IMR-90 (cell line): ENCODE measurements at regions not wholly inside any gene's neighbourhood (a gene's known extent, or its start where the extent isn't known, plus 50 kb on each side); places are given as distances from the start of the nearest gene placed in this dataset.

ENCODE experiments used
- ATAC-seq: fragments of 200-7000 bp; cut with Tn5 transposase; 2 replicates; pipeline ENCODE4 v1.9.1; 2020; ENCODE audit warnings: low read depth, mild to moderate bottlenecking, moderate library complexity
- BruUV-seq: library from RNA; stranded (reverse); fragments of 400-500 nt; replicated peaks from 2 replicates; lab custom pipeline; 2021; lab: Mats Ljungman, UMichigan
- CTCF ChIA-PET: fragments of 300-600 bp; formaldehyde crosslinking; extraction: SDS; loops from one replicate; lab custom pipeline; 2021; ENCODE audit warnings: antibody characterized with exemption; lab: Yijun Ruan, JAX
- POLR2A ChIA-PET: fragments of 300-600 bp; sonication (Branson Sonifier 250); formaldehyde crosslinking; loops from one replicate; lab custom pipeline; 2022; ENCODE audit warnings: antibody characterized with exemption; ENCODE audit not compliant: unreplicated experiment; lab: Charles Lee
- DNase-seq: peaks from one replicate; pipeline ENCODE4 v3.0.0; 2013
- H2AFZ ChIP-seq: replicated peaks from 2 replicates; pipeline ENCODE3; 2013; ENCODE audit warnings: low read length, mild to moderate bottlenecking; ENCODE audit not compliant: poor library complexity
- H2AK5ac ChIP-seq: 2 replicates; pipeline ENCODE4 v1.6.1; 2013; ENCODE audit warnings: low read depth, low read length, inconsistent platforms
- H2AK9ac ChIP-seq: replicated peaks from 2 replicates; pipeline ENCODE3; 2013; ENCODE audit warnings: mild to moderate bottlenecking, low read depth, low read length, moderate library complexity; ENCODE audit not compliant: poor library complexity
- H2BK120ac ChIP-seq: 2 replicates; pipeline ENCODE4 v1.6.1; 2013; ENCODE audit warnings: low read depth, low read length, inconsistent platforms
- H2BK15ac ChIP-seq: 3 replicates; pipeline ENCODE4 v1.6.1; 2013; ENCODE audit warnings: low read depth, low read length, inconsistent platforms
- H2BK20ac ChIP-seq: 2 replicates; pipeline ENCODE4 v1.6.1; 2013; ENCODE audit warnings: low read depth, mild to moderate bottlenecking, inconsistent platforms, low read length, moderate library complexity
- H2BK5ac ChIP-seq: 2 replicates; pipeline ENCODE4 v1.6.1; 2013; ENCODE audit warnings: mild to moderate bottlenecking, low read depth, low read length, inconsistent platforms; ENCODE audit not compliant: poor library complexity, severe bottlenecking
- H3K14ac ChIP-seq: replicated peaks from 2 replicates; pipeline ENCODE4 v1.6.1; 2013; ENCODE audit warnings: low read depth, low read length, inconsistent platforms
- H3K18ac ChIP-seq: 2 replicates; pipeline ENCODE4 v1.6.1; 2013; ENCODE audit warnings: low read depth, low read length, control low read depth
- H3K23ac ChIP-seq: 2 replicates; pipeline ENCODE4 v1.6.1; 2013; ENCODE audit warnings: low read depth, low read length, inconsistent platforms
- H3K27ac ChIP-seq: 2 replicates; pipeline ENCODE4 v1.5.1; 2013; ENCODE audit warnings: mild to moderate bottlenecking, control low read depth, low read length; ENCODE audit not compliant: insufficient read depth
- H3K27me3 ChIP-seq: 2 replicates; pipeline ENCODE4 v1.6.1; 2013; ENCODE audit warnings: low read length; ENCODE audit not compliant: control insufficient read depth, insufficient read depth
- H3K36me3 ChIP-seq: 2 replicates; pipeline ENCODE4 v1.6.1; 2013; ENCODE audit warnings: low read length, mixed read lengths; ENCODE audit not compliant: control insufficient read depth, insufficient read depth
- H3K4ac ChIP-seq: 2 replicates; pipeline ENCODE4 v1.6.1; 2013; ENCODE audit warnings: low read depth, low read length, inconsistent platforms
- H3K4me1 ChIP-seq: 2 replicates; pipeline ENCODE4 v1.6.1; 2013; ENCODE audit warnings: low read length, mixed read lengths; ENCODE audit not compliant: control insufficient read depth, insufficient read depth
- H3K4me2 ChIP-seq: 2 replicates; pipeline ENCODE4 v1.6.1; 2013; ENCODE audit warnings: low read depth, mild to moderate bottlenecking, control low read depth, low read length, moderate library complexity
- H3K4me3 ChIP-seq: 2 replicates; pipeline ENCODE4 v1.5.1; 2013; ENCODE audit warnings: low read depth, mild to moderate bottlenecking, control low read depth, low read length, moderate library complexity; ENCODE audit not compliant: insufficient read depth
- H3K56ac ChIP-seq: 2 replicates; pipeline ENCODE4 v1.6.1; 2013; ENCODE audit warnings: low read length, inconsistent platforms; ENCODE audit not compliant: insufficient read depth; ENCODE audit errors: extremely low read depth
- H3K79me1 ChIP-seq, 2 experiments: 2 replicates each; pipeline ENCODE4 v1.6.1; 2013; ENCODE audit warnings: low read length in 2 of 2, inconsistent platforms in 1 of 2, low read depth in 1 of 2
- H3K9ac ChIP-seq: 2 replicates; pipeline ENCODE4 v1.6.1; 2013; ENCODE audit warnings: low read depth, low read length, control low read depth
- H3K9me1 ChIP-seq: 2 replicates; pipeline ENCODE4 v1.6.1; 2013; ENCODE audit warnings: low read length, inconsistent platforms; ENCODE audit not compliant: insufficient read depth
- H3K9me3 ChIP-seq: 2 replicates; pipeline ENCODE4 v1.6.1; 2013; ENCODE audit warnings: low read length; ENCODE audit not compliant: control insufficient read depth, insufficient read depth
- H4K20me1 ChIP-seq: 2 replicates; pipeline ENCODE4 v1.6.1; 2013; ENCODE audit warnings: low read length, inconsistent platforms; ENCODE audit not compliant: insufficient read depth
- H4K5ac ChIP-seq: 2 replicates; pipeline ENCODE4 v1.6.1; 2013; ENCODE audit warnings: mild to moderate bottlenecking, low read depth, low read length, control low read depth
- H4K8ac ChIP-seq, 2 experiments: 2 replicates each; pipeline ENCODE4 v1.6.1; 2013; ENCODE audit warnings: low read depth in 2 of 2, low read length in 2 of 2, control low read depth in 1 of 2, inconsistent platforms in 1 of 2
- H4K91ac ChIP-seq: 2 replicates; pipeline ENCODE4 v1.6.1; 2013; ENCODE audit warnings: low read depth, low read length, inconsistent platforms; ENCODE audit not compliant: insufficient read depth
- BHLHE40 ChIP-seq: fragments of 150-350 bp; IDR thresholded peaks from 2 replicates; pipeline ENCODE4 v1.6.1; 2016; ENCODE audit warnings: mild to moderate bottlenecking, low read depth, low read length
- CHD1 ChIP-seq: IDR thresholded peaks from 2 replicates; pipeline ENCODE4 v1.6.1; 2012; ENCODE audit warnings: low read depth, low read length, improper control_type of control experiment
- FOS ChIP-seq: fragments of 150-350 bp; IDR thresholded peaks from 2 replicates; pipeline ENCODE4 v1.6.1; 2016; ENCODE audit warnings: low read depth, low read length
- MAFK ChIP-seq: IDR thresholded peaks from 2 replicates; pipeline ENCODE4 v1.6.1; 2012; ENCODE audit warnings: low read depth, low read length, improper control_type of control experiment
- MAZ ChIP-seq: IDR thresholded peaks from 2 replicates; pipeline ENCODE4 v1.6.1; 2012; ENCODE audit warnings: low read depth, mild to moderate bottlenecking, low read length, improper control_type of control experiment, moderate library complexity, borderline replicate concordance
- MXI1 ChIP-seq: IDR thresholded peaks from 2 replicates; pipeline ENCODE4 v1.6.1; 2012; ENCODE audit warnings: low read depth, mild to moderate bottlenecking, low read length, moderate library complexity, borderline replicate concordance
- NFE2L2 ChIP-seq: fragments of 150-350 bp; IDR thresholded peaks from 2 replicates; pipeline ENCODE4 v1.6.1; 2016; ENCODE audit warnings: low read depth, mild to moderate bottlenecking, low read length
- POLR2A ChIP-seq: IDR thresholded peaks from 2 replicates; pipeline ENCODE4 v1.6.1; 2012; ENCODE audit warnings: mild to moderate bottlenecking, low read depth, low read length
- RAD21 ChIP-seq: IDR thresholded peaks from 2 replicates; pipeline ENCODE4 v1.6.1; 2012; ENCODE audit warnings: low read length, improper control_type of control experiment
- RCOR1 ChIP-seq: IDR thresholded peaks from 2 replicates; pipeline ENCODE4 v1.6.1; 2012; ENCODE audit warnings: mild to moderate bottlenecking, low read length, improper control_type of control experiment; ENCODE audit not compliant: insufficient replicate concordance
- RFX5 ChIP-seq: IDR thresholded peaks from 2 replicates; pipeline ENCODE4 v1.8.0; 2012; ENCODE audit warnings: low read depth, mild to moderate bottlenecking, low read length, moderate library complexity
- WGBS, 2 experiments: methylation state at CpG; one replicate each; pipeline versions ENCODE4 v1.1.5 to v1.1.7; 2013; ENCODE audit warnings: missing lambda C conversion rate in 2 of 2; ENCODE audit not compliant: insufficient read length in 1 of 2; ENCODE audit errors: extremely low coverage in 2 of 2; 5-methylcytosine and 5-hydroxymethylcytosine counted together
- dilution Hi-C: fragments of 300-500 bp; cut with HindIII; formaldehyde crosslinking; loops from one replicate; pipeline ENCODE4 v1.14.3; 2018; ENCODE audit warnings: low sequenced_read_pairs; ENCODE audit not compliant: unreplicated experiment
- in situ Hi-C: fragments of 300-500 bp; cut with MboI; formaldehyde crosslinking; loops from 3 replicates; pipeline ENCODE4 v1.14.3; 2019; ENCODE audit warnings: low sequenced_read_pairs, inconsistent platforms, mixed read lengths
- intact Hi-C: fragments of 100-400 bp; cut with micrococcal nuclease; formaldehyde crosslinking; loops from 2 replicates; pipeline ENCODE4 v1.10.0; 2022
- TF ChIP-seq, protein P1 (sequence below): fragments of 150-350 bp; IDR thresholded peaks from 2 replicates; pipeline ENCODE4 v1.6.1; 2017; ENCODE audit warnings: mild to moderate bottlenecking, antibody characterized with exemption, low read length, low read depth
- TF ChIP-seq, protein P2 (sequence below): conservative IDR thresholded peaks from 2 replicates; pipeline ENCODE4 v1.5.1; 2012; ENCODE audit warnings: mild to moderate bottlenecking, low read depth, low read length, improper control_type of control experiment
- TF ChIP-seq, protein P3 (sequence below): fragments of 150-350 bp; IDR thresholded peaks from 2 replicates; pipeline ENCODE4 v1.6.1; 2016; ENCODE audit warnings: low read depth, mild to moderate bottlenecking, low read length, moderate library complexity, borderline replicate concordance

DNA sequence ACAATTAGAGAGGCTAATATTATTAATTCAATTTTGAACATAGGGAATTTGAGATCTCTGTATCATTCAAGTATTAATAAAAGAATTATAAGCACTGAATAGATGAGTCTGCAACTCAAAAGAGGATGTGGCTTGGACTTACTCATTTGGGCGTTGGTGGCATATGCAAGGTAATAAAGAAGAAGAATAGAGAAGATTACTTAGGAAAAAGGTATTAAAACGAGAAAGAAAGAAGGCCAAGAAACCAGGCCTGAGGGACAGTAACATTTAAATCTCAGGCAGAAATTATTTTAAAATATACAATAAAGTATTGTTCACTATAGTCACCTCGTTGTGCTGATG is 383.0 kb upstream of the INTU start (continued):
- TF ChIP-seq, protein P1, sequence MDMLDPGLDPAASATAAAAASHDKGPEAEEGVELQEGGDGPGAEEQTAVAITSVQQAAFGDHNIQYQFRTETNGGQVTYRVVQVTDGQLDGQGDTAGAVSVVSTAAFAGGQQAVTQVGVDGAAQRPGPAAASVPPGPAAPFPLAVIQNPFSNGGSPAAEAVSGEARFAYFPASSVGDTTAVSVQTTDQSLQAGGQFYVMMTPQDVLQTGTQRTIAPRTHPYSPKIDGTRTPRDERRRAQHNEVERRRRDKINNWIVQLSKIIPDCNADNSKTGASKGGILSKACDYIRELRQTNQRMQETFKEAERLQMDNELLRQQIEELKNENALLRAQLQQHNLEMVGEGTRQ: no peak
- TF ChIP-seq MXI1 (no peak), RFX5 (no peak), FOS (no peak), POLR2A (no peak)

DNA sequence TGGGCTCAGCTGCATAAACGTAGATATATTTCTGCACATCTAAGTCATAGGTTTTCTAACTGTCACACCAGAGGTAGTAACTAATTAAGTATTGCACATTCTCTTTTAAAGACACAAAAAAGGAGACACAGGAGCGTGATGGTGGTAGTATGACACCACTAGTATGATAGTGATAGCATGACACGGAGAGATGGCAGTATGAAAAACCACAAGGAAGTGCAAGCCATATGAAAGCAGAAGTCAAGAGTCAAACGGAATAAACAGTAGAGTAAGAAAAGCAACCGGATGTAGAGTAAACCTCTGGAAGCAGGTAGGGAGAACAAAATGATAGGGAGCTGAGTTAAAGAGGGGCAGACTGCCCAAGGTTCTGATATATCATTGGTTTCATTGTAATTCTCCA is 382.2 kb upstream of the INTU start:
- Histone ChIP-seq H3K27ac (no peak overlapping the region), H3K23ac (no peak overlapping the region), H3K9me3 (no peaks in the 10 kb centered on the region), H3K4ac (no peak overlapping the region), H4K5ac (no peak overlapping the region), H2BK120ac (0 out of 2 replicates have a peak overlapping the region, but pooled peaks have one; percentile 32), H4K20me1 (no peaks in the 10 kb centered on the region), H4K91ac (no peak overlapping the region), H3K56ac (no peak overlapping the region), H2BK15ac (no peak overlapping the region), H3K4me1 (no peaks in the 10 kb centered on the region), H3K27me3 (no peaks in the 10 kb centered on the region), H3K9me1 (no peaks in the 10 kb centered on the region), H3K36me3 (no peaks in the 10 kb centered on the region), H3K9ac (no peak overlapping the region), H3K14ac (no peak overlapping the region), H4K8ac (no peak overlapping the region), H3K4me2 (no peak overlapping the region), H2BK5ac (no peak overlapping the region), H2AK9ac (no peak overlapping the region), H2BK20ac (no peak overlapping the region), H3K4me3 (no peak overlapping the region), H3K18ac (no peak overlapping the region), H2AK5ac (no peak overlapping the region), H3K79me1 (no peaks in the 10 kb centered on the region), H2AFZ (no peak overlapping the region)
- in situ Hi-C loops: no loop called here
- BruUV-seq: no TSS peak
- ChIA-PET POLR2A (no interaction called here), CTCF (no interaction called here)
- no peak for ATAC-seq
- no peak for DNase-seq
- intact Hi-C loops: no loop called here
- WGBS, 2 experiments: 100% methylated on average over 2 of the region's 5 CpGs; no CpG with 5 or more reads in 1 of the 2 experiments
- dilution Hi-C loops: no loop called here
- TF ChIP-seq, protein P2, sequence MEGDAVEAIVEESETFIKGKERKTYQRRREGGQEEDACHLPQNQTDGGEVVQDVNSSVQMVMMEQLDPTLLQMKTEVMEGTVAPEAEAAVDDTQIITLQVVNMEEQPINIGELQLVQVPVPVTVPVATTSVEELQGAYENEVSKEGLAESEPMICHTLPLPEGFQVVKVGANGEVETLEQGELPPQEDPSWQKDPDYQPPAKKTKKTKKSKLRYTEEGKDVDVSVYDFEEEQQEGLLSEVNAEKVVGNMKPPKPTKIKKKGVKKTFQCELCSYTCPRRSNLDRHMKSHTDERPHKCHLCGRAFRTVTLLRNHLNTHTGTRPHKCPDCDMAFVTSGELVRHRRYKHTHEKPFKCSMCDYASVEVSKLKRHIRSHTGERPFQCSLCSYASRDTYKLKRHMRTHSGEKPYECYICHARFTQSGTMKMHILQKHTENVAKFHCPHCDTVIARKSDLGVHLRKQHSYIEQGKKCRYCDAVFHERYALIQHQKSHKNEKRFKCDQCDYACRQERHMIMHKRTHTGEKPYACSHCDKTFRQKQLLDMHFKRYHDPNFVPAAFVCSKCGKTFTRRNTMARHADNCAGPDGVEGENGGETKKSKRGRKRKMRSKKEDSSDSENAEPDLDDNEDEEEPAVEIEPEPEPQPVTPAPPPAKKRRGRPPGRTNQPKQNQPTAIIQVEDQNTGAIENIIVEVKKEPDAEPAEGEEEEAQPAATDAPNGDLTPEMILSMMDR: no peak
- no peak for TF ChIP-seq NFE2L2
- TF ChIP-seq BHLHE40: no peak
- no peak for TF ChIP-seq RAD21
- TF ChIP-seq, protein P1: no peak
- TF ChIP-seq, protein P3, sequence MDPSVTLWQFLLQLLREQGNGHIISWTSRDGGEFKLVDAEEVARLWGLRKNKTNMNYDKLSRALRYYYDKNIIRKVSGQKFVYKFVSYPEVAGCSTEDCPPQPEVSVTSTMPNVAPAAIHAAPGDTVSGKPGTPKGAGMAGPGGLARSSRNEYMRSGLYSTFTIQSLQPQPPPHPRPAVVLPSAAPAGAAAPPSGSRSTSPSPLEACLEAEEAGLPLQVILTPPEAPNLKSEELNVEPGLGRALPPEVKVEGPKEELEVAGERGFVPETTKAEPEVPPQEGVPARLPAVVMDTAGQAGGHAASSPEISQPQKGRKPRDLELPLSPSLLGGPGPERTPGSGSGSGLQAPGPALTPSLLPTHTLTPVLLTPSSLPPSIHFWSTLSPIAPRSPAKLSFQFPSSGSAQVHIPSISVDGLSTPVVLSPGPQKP: no peak
- no peak for TF ChIP-seq CHD1
- TF ChIP-seq MAZ: no peak
- no peak for TF ChIP-seq POLR2A
- TF ChIP-seq MAFK: no peak
- no peak for TF ChIP-seq RCOR1
